ENCODE measurements at regions not wholly inside any gene's neighbourhood (a gene's known extent, or its start where the extent isn't known, plus 50 kb on each side); places are given as distances from the start of the nearest gene placed in this dataset.
A peak's percentile ranks its signal among the peaks of the same experiment; 100 is the strongest.

DNA sequence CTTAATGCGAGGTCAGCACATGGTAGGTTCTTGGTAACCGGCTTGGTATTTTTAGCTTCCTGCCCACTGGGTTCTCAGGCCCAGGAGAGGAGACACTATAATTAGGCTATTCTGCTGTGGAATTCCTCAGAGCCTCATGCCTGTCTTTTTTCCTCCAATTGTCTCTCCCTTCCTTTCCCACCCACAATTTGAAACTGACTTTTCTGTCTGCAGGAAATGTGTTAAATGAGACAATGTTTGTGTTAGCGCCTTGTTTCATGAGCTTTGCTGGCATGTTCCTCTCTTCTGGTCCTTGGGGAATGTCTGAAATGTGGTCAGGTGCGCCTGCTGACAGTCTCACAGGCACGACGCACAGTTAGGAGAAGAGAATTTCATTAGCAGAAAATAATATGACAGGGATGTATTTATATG is 223.6 kb upstream of the CTNNB1 start:
- no peaks in the 10 kb centered on the region for H3K36me3 ChIP-seq (ENCODE audit: control insufficient read depth in 3 of 3, insufficient read depth in 2 of 3, low read depth in 1 of 3, low read length in 3 of 3)
- H3K27me3 ChIP-seq (ENCODE audit: control insufficient read depth in 3 of 3, insufficient read depth in 3 of 3, low read length in 3 of 3): no peaks in the 10 kb centered on the region
- H3K9me3 ChIP-seq (ENCODE audit: control insufficient read depth in 2 of 2, insufficient read depth in 1 of 2, low read depth in 1 of 2, low read length in 1 of 2): no peaks in the 10 kb centered on the region
- DNase-seq: no peak
- H3K27ac ChIP-seq (ENCODE audit: low read depth in 1 of 3, low read length in 2 of 3): no peak overlapping the region
- no peak for FAIRE-seq
- WGBS, 3 donors: 81 to 93% (median 84%) methylated on average over 6 of the region's 6 CpGs
- H3K4me1 ChIP-seq (ENCODE audit: control insufficient read depth in 3 of 3, insufficient read depth in 2 of 3, low read depth in 1 of 3, low read length in 2 of 3): peaks cover 2 to 13% (median 7%) of the 10 kb centered on the region in 3 donors
- no peak overlapping the region for H3K4me3 ChIP-seq (ENCODE audit: low read depth in 1 of 3, low read length in 3 of 3)

DNA sequence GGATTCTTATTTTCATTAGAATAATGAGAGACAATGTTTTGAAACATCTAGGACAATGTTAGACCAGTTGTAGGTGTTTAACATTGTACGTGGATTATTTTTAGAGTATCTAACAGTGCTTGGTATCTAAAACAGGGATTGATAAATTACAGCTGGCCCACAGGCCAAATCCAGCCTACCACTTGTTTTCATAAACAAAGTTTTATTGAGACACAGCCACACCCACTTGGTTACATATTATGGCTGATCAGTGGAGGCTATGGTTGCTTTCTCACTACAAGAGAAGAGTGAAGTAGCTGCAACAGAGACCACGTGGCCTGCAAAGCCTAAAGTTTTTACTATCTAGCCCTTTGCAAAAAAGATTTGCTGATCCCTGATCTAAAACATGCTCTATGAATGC is 223.1 kb upstream of the CTNNB1 start:
- Histone ChIP-seq H3K9me3 (ENCODE audit: control insufficient read depth in 2 of 2, insufficient read depth in 1 of 2, low read depth in 1 of 2, low read length in 1 of 2) (no peaks in the 10 kb centered on the region), H3K36me3 (ENCODE audit: control insufficient read depth in 3 of 3, insufficient read depth in 2 of 3, low read depth in 1 of 3, low read length in 3 of 3) (no peaks in the 10 kb centered on the region), H3K27me3 (ENCODE audit: control insufficient read depth in 3 of 3, insufficient read depth in 3 of 3, low read length in 3 of 3) (no peaks in the 10 kb centered on the region), H3K4me1 (ENCODE audit: control insufficient read depth in 3 of 3, insufficient read depth in 2 of 3, low read depth in 1 of 3, low read length in 2 of 3) (peaks cover under 1 to 10% (median 2%) of the 10 kb centered on the region in 3 donors), H3K4me3 (ENCODE audit: low read depth in 1 of 3, low read length in 3 of 3) (no peak overlapping the region), H3K27ac (ENCODE audit: low read depth in 1 of 3, low read length in 2 of 3) (no peak overlapping the region)
- 63 to 73% (median 71%) methylated on average over 2 of the region's 2 CpGs for WGBS, 3 donors
- FAIRE-seq (no peak), DNase-seq (no peak)

DNA sequence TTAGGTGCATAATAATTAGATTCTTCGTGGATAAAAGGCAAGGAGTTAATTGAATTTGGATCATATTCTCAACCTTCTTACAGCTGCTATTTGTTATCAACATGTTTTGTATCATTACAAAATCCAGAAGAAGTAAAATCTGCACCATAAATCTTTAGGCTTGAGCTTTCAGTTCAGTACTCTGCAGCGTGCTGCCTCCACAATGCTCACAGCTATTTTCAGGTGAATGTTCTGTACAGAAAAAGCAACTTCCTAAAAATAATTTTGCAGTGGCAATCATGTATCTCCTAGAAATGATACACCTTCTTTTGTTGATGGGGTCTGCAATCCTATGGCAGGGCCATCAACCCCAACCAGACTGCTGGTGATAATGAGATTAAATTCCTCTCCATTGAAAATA is 220.9 kb upstream of the CTNNB1 start:
- Histone ChIP-seq H3K4me3 (ENCODE audit: low read depth in 1 of 3, low read length in 3 of 3) (no peak overlapping the region), H3K36me3 (ENCODE audit: control insufficient read depth in 3 of 3, insufficient read depth in 2 of 3, low read depth in 1 of 3, low read length in 3 of 3) (no peaks in the 10 kb centered on the region), H3K4me1 (ENCODE audit: control insufficient read depth in 3 of 3, insufficient read depth in 2 of 3, low read depth in 1 of 3, low read length in 2 of 3) (peaks cover 0 to 2% (median 0%) of the 10 kb centered on the region in 3 donors), H3K27ac (ENCODE audit: low read depth in 1 of 3, low read length in 2 of 3) (no peak overlapping the region), H3K9me3 (ENCODE audit: control insufficient read depth in 2 of 2, insufficient read depth in 1 of 2, low read depth in 1 of 2, low read length in 1 of 2) (no peaks in the 10 kb centered on the region), H3K27me3 (ENCODE audit: control insufficient read depth in 3 of 3, insufficient read depth in 3 of 3, low read length in 3 of 3) (no peaks in the 10 kb centered on the region)
- 42 to 67% (median 58%) methylated on average over 2 of the region's 2 CpGs for WGBS, 3 donors
- FAIRE-seq (no peak), DNase-seq (no peak)

DNA sequence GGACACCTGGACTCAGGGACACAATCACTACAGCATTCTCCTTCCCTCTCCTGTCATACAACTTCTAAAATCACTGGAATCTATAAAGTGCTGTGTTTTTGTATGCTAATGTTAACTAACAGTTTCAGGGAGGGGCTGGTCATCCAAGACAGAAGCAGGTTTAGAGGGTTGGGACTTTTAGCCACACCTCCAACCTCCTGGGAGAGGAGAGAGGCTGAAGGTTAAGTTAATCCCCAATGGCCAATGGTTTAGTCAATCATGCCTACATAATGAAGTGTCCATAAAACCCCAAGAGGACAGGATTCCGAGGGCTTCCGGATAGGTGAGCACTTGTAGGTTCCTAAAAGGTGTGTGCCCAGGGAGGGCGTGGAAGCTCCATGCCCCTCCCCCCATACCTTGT is 219.3 kb upstream of the CTNNB1 start:
- FAIRE-seq (no peak), DNase-seq (no peak)
- H3K4me3 ChIP-seq (ENCODE audit: low read depth in 1 of 3, low read length in 3 of 3): no peak overlapping the region
- H3K9me3 ChIP-seq (ENCODE audit: control insufficient read depth in 2 of 2, insufficient read depth in 1 of 2, low read depth in 1 of 2, low read length in 1 of 2): no peaks in the 10 kb centered on the region
- peaks cover 0 to 2% (median 0%) of the 10 kb centered on the region in 3 donors for H3K4me1 ChIP-seq (ENCODE audit: control insufficient read depth in 3 of 3, insufficient read depth in 2 of 3, low read depth in 1 of 3, low read length in 2 of 3)
- H3K27ac ChIP-seq (ENCODE audit: low read depth in 1 of 3, low read length in 2 of 3): no peak overlapping the region
- no peaks in the 10 kb centered on the region for H3K36me3 ChIP-seq (ENCODE audit: control insufficient read depth in 3 of 3, insufficient read depth in 2 of 3, low read depth in 1 of 3, low read length in 3 of 3)
- 89 to 98% (median 91%) methylated on average over 3 of the region's 3 CpGs for WGBS, 3 donors
- no peaks in the 10 kb centered on the region for H3K27me3 ChIP-seq (ENCODE audit: control insufficient read depth in 3 of 3, insufficient read depth in 3 of 3, low read length in 3 of 3)

DNA sequence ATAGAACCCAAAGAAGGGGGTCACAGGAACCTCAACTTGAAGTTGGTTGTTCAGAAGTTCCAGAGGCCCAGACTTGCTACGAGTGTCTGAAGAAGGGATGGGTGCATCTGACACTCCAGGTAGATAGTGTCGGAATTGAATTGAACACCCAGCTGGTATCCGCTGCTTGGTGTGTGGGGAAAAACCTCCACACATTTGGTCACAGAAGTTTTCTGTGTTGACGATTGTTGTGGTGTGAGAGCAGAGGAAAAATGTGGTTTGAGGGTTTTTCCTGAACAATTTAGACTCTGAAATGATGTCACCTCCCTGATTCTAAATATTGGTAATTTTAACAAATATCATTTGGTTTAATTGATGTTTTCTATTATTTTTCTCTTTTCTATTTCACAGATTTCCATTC is 218.8 kb upstream of the CTNNB1 start:
- no peak overlapping the region for H3K4me3 ChIP-seq (ENCODE audit: low read depth in 1 of 3, low read length in 3 of 3)
- no peak overlapping the region for H3K27ac ChIP-seq (ENCODE audit: low read depth in 1 of 3, low read length in 2 of 3)
- no peaks in the 10 kb centered on the region for H3K9me3 ChIP-seq (ENCODE audit: control insufficient read depth in 2 of 2, insufficient read depth in 1 of 2, low read depth in 1 of 2, low read length in 1 of 2)
- peaks cover 0 to 2% (median 0%) of the 10 kb centered on the region in 3 donors for H3K4me1 ChIP-seq (ENCODE audit: control insufficient read depth in 3 of 3, insufficient read depth in 2 of 3, low read depth in 1 of 3, low read length in 2 of 3)
- FAIRE-seq: no peak
- no peaks in the 10 kb centered on the region for H3K27me3 ChIP-seq (ENCODE audit: control insufficient read depth in 3 of 3, insufficient read depth in 3 of 3, low read length in 3 of 3)
- WGBS, 3 donors: 64 to 81% (median 73%) methylated on average over 4 of the region's 4 CpGs
- no peaks in the 10 kb centered on the region for H3K36me3 ChIP-seq (ENCODE audit: control insufficient read depth in 3 of 3, insufficient read depth in 2 of 3, low read depth in 1 of 3, low read length in 3 of 3)
- DNase-seq: no peak

DNA sequence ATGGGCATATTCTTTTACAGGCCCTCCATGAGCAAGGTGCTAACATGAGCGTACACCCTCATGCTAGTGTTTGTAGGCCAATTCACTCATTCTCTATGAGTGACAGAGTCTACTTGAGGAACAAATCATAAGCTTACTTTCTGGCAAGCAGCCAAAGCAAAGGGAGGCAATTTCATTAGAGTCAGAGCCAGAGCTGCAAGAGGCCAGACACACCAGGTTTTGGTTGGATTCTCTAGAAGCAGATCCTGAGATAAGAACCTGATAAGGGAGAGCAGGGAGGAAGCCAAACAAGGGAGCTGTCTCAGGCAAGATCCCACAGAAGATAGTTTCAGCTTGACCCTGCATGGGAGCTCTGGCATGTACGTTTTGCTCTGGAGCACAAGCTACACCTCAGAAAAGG is 214.1 kb upstream of the CTNNB1 start:
- H3K36me3 ChIP-seq (ENCODE audit: control insufficient read depth in 3 of 3, insufficient read depth in 2 of 3, low read depth in 1 of 3, low read length in 3 of 3): no peaks in the 10 kb centered on the region
- no peak overlapping the region for H3K27ac ChIP-seq (ENCODE audit: low read depth in 1 of 3, low read length in 2 of 3)
- DNase-seq (peak; percentile 39 to 66), FAIRE-seq (no peak)
- no peaks in the 10 kb centered on the region for H3K27me3 ChIP-seq (ENCODE audit: control insufficient read depth in 3 of 3, insufficient read depth in 3 of 3, low read length in 3 of 3)
- H3K4me1 ChIP-seq (ENCODE audit: control insufficient read depth in 3 of 3, insufficient read depth in 2 of 3, low read depth in 1 of 3, low read length in 2 of 3): no peaks in the 10 kb centered on the region
- no peak overlapping the region for H3K4me3 ChIP-seq (ENCODE audit: low read depth in 1 of 3, low read length in 3 of 3)
- WGBS, 3 donors: 67 to 88% (median 70%) methylated on average over 2 of the region's 2 CpGs
- H3K9me3 ChIP-seq (ENCODE audit: control insufficient read depth in 2 of 2, insufficient read depth in 1 of 2, low read depth in 1 of 2, low read length in 1 of 2): no peaks in the 10 kb centered on the region

DNA sequence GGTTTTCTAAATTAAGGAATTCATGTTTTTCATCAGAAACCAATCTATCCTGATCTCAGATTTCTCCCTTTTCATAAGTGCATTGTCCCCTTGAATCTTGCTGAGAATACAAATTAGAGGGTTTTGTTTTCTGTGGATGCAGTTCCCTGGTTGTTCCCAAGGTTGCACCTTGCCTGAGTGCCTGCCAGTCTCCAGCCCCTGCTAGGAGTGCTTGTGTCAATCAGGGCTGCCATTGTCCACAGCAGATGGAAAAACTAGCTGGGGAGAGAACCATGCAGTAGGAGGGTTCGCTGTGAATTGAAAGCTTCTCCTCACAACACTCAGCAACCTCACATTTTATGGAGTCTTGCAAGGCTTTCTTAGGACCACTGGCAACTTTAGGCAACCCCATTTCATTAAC is 210.8 kb upstream of the CTNNB1 start:
- Histone ChIP-seq H3K4me3 (ENCODE audit: low read depth in 1 of 3, low read length in 3 of 3) (no peak overlapping the region), H3K27ac (ENCODE audit: low read depth in 1 of 3, low read length in 2 of 3) (no peak overlapping the region), H3K36me3 (ENCODE audit: control insufficient read depth in 3 of 3, insufficient read depth in 2 of 3, low read depth in 1 of 3, low read length in 3 of 3) (no peaks in the 10 kb centered on the region), H3K4me1 (ENCODE audit: control insufficient read depth in 3 of 3, insufficient read depth in 2 of 3, low read depth in 1 of 3, low read length in 2 of 3) (no peaks in the 10 kb centered on the region), H3K27me3 (ENCODE audit: control insufficient read depth in 3 of 3, insufficient read depth in 3 of 3, low read length in 3 of 3) (no peaks in the 10 kb centered on the region), H3K9me3 (ENCODE audit: control insufficient read depth in 2 of 2, insufficient read depth in 1 of 2, low read depth in 1 of 2, low read length in 1 of 2) (no peaks in the 10 kb centered on the region)
- 88 to 96% (median 95%) methylated on average over 1 of the region's 1 CpG for WGBS, 3 donors
- no peak for DNase-seq
- no peak for FAIRE-seq

DNA sequence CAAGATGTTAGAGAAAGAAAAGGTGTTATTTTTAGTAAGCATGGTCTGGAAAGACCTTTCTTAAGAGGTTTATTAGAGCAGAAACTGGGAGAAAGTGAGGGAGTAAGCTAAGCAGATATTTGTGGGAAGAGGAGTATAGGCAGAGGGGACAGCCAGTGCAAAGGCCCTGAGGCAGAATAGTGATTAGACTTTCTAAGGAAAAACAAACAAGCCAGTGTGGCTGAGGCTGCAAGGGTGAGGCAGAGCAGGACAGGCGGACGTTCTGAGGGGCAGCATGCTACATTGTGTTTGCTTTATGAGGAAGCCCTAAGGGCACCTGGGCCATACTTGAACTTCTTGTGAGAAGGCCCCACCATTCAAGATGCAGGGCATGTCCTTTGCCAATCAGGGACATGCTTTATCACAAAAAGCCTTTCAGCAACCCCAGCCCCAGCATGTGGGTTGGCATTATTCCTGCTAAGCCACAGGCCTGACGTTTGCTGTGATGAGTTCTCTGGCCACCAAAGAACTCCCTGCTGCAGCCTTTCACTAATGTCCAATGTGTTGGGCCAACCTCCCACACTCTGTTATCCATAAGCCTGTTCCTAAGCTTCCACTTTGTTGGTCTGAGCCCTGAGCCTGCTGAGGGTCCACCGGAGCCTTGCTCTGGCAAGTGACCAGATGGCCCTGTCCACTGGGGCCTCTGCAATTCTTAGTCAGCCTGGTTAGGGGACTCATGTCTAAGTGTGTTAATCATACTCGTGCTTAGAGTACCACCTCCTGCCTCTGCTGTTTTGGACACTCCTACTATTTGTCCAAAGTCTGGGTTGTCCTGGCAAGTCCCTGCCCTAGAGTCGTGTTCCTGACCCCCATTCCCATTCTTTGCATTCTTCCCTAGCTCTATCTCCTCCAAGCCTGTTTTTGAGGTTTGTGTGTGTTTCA is 209.9 kb upstream of the CTNNB1 start:
- Histone ChIP-seq H3K4me3 (ENCODE audit: low read depth in 1 of 3, low read length in 3 of 3) (no peak overlapping the region), H3K27me3 (ENCODE audit: control insufficient read depth in 3 of 3, insufficient read depth in 3 of 3, low read length in 3 of 3) (no peaks in the 10 kb centered on the region), H3K27ac (ENCODE audit: low read depth in 1 of 3, low read length in 2 of 3) (no peak overlapping the region), H3K9me3 (ENCODE audit: control insufficient read depth in 2 of 2, insufficient read depth in 1 of 2, low read depth in 1 of 2, low read length in 1 of 2) (no peaks in the 10 kb centered on the region), H3K36me3 (ENCODE audit: control insufficient read depth in 3 of 3, insufficient read depth in 2 of 3, low read depth in 1 of 3, low read length in 3 of 3) (no peaks in the 10 kb centered on the region), H3K4me1 (ENCODE audit: control insufficient read depth in 3 of 3, insufficient read depth in 2 of 3, low read depth in 1 of 3, low read length in 2 of 3) (no peaks in the 10 kb centered on the region)
- WGBS, 3 donors: 74 to 86% (median 77%) methylated on average over 6 of the region's 6 CpGs
- FAIRE-seq: no peak
- no peak for DNase-seq

DNA sequence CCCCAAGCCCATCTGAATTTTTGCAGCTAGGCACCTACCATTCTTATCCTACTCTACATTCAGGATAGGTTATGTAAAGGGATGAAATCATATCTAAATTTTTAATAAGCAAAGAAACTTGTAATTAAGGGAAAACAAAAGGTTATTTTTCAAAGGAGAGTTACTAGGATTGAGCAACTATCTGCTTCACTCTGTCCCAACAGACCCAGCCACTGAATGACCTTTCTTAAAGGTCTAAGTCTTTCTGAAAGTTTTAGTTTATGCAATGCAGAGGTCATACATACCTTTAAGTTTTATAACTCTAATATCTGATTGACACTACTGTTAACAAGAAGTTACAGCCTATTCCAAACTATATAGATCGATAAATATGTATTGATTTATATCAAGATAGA is 209.2 kb upstream of the CTNNB1 start:
- H3K27me3 ChIP-seq (ENCODE audit: control insufficient read depth in 3 of 3, insufficient read depth in 3 of 3, low read length in 3 of 3): no peaks in the 10 kb centered on the region
- no peaks in the 10 kb centered on the region for H3K4me1 ChIP-seq (ENCODE audit: control insufficient read depth in 3 of 3, insufficient read depth in 2 of 3, low read depth in 1 of 3, low read length in 2 of 3)
- no peak overlapping the region for H3K4me3 ChIP-seq (ENCODE audit: low read depth in 1 of 3, low read length in 3 of 3)
- DNase-seq: no peak
- H3K9me3 ChIP-seq (ENCODE audit: control insufficient read depth in 2 of 2, insufficient read depth in 1 of 2, low read depth in 1 of 2, low read length in 1 of 2): no peaks in the 10 kb centered on the region
- no peaks in the 10 kb centered on the region for H3K36me3 ChIP-seq (ENCODE audit: control insufficient read depth in 3 of 3, insufficient read depth in 2 of 3, low read depth in 1 of 3, low read length in 3 of 3)
- no peak for FAIRE-seq
- 90 to 97% (median 92%) methylated on average over 1 of the region's 1 CpG for WGBS, 3 donors
- no peak overlapping the region for H3K27ac ChIP-seq (ENCODE audit: low read depth in 1 of 3, low read length in 2 of 3)
